ENCODE measurements at regions not wholly inside any gene's neighbourhood (a gene's known extent, or its start where the extent isn't known, plus 50 kb on each side); places are given as distances from the start of the nearest gene placed in this dataset.

DNA sequence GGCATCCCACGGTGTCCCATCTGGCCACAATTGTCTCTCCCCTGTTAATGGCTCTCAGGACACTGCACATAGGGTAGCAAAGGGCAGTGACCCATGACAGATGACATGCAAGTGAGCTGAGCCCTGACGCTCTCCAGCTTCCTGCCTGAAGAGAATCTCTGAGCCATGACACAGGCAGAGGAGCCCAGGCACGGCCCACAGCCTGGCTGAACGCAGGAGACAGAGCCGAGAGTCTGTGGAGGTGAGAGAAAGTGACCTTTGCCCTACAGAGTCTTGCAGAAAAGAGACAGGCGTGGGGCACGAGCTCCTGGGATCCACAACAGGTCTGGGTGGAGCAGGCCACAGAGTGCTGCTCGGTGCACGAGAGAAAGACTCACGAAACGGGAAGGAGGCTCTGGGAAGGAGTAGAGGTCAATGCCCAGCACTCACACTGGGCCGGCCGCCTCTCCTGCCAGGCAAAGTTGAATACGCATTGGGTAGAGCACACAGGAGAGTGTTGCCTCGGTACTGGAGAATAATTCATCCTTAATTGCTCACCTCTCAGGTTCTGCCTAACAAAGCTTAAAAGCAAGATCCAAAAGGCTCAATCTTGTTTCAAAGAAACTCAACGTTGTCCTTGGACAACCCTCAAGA is 90.3 kb downstream of the MRPL36 start:
- no peak for FAIRE-seq
- no peak for DNase-seq (ENCODE audit: extremely low spot score, insufficient read length, low read depth)

DNA sequence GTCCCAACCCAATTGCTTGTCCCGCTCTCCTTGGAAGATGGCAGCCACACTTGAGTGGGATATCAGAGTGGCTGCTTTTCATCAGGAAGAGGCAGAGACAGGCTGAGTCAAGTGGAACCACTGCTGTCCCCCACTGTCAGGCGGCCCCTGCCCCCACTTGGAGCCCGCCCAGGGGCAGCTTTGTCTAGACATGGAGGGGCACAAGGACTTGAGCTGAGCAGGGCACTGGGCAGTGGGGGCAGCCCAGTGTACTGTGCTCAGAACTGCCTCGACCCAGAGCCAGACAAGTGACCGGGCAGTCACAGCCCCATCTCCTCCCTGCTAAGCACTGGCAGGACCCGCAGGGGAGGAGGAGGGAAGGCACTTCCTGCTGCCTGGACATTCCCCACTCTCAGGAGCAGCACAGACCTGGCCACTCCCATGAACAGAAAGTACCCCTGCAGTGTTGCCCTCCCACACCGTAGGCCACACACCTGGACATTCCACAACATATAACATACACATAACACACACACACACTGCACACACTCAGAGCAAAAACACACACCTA is 91.0 kb downstream of the MRPL36 start:
- no peak for DNase-seq (ENCODE audit: extremely low spot score, insufficient read length, low read depth)
- FAIRE-seq, result no peak

DNA sequence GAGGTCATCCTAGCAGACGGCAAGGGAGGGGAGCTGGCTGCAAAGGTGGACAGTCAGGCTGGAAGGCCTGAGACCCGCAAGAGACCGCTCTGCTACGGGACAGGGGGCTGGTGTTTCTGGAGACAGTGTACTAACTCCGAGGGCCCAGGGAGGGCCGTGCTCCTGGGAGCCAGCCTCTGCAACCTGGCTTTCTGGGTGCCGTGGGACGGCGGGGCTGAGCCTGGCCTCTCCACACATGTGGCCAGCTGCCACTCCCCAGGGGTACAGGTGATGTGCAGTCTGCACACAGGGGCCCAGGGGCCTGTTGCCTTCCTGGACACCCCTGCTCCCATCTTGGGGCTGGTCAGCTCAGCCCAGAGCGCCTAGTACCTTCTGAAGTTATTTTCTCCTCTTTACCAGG is 92.2 kb downstream of the MRPL36 start:
- no peak for FAIRE-seq
- DNase-seq (ENCODE audit: extremely low spot score, insufficient read length, low read depth), result no peak

DNA sequence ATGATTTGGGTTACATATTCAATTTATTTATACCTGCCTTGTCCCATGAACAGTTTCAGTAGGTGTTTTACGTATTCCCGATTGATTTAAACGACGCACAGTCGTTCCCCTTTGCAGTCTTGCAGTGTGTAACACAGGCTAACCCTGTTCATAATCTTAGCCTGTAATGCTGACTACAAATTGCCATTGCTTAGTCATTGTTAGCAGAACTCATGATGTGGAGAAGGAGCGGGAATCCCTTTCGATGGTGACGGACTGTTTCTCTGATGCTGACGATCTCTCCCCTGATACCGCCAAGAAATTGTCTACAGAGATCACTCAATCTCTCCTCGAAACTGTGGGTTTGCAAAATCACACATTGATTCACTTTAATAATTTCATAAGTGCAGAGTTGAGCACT is 93.2 kb downstream of the MRPL36 start:
- FAIRE-seq (no peak), DNase-seq (ENCODE audit: extremely low spot score, insufficient read length, low read depth) (no peak)

DNA sequence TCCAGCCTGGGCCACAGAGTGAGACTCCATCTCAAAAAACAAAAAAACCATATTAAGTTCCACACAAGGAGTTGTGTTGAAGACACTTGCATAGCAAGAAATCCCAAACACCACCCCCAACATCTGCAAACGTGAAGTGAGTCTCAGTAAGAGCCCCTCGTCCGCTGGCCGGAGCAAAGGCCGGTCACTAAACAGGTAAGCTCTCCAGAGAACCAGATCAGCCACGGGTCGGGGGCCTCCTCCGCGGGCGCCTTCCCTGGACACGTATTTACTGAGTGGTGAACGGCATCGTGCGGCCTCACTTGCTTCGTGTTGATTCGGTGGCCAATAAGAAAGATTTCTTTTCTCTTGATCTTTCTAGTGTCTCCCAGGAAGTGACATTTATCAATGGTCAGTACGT is 93.6 kb downstream of the MRPL36 start:
- no peak for FAIRE-seq
- DNase-seq (ENCODE audit: extremely low spot score, insufficient read length, low read depth), result no peak

DNA sequence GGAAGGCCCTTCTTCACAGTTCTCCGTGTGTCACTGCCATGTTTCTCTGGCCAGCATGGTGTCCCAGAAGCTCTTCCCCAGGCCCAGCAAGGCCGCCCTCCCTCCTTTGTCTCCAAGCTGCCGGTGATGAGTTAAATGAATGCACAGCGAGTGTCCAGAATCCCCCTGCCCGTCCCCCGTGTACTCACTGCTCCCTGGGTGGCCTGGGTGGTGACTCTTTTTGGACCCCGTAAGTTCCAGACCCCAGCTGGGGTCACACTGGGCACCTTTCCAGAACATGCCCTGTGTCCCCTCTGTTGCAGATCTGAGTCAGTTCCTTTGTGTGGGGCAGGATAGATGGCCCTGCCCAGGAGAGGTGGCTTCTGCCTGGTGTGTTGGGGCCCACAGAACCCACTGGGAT is 95.0 kb downstream of the MRPL36 start:
- FAIRE-seq (no peak), DNase-seq (ENCODE audit: extremely low spot score, insufficient read length, low read depth) (no peak)

DNA sequence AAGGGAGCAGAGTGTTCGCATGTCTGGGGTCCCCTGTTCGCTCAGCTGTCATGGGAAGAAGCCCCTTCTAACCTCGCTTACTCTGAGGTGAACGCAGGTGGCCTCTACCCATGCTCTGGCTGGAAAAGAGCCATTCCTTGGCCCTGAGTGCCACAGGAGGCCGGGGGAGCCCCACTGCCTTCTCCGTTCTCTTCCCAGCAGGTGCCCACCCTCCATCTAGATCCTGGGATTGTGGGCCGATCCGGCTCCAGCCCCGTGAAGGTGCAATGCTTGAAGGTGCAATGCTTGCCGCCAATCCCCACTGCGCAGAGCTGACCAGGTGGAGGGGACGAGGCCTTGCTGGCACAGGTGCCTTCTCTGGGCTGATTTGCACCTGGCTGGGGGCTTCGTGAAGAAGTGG is 95.4 kb downstream of the MRPL36 start:
- DNase-seq (ENCODE audit: extremely low spot score, insufficient read length, low read depth), result no peak
- no peak for FAIRE-seq

DNA sequence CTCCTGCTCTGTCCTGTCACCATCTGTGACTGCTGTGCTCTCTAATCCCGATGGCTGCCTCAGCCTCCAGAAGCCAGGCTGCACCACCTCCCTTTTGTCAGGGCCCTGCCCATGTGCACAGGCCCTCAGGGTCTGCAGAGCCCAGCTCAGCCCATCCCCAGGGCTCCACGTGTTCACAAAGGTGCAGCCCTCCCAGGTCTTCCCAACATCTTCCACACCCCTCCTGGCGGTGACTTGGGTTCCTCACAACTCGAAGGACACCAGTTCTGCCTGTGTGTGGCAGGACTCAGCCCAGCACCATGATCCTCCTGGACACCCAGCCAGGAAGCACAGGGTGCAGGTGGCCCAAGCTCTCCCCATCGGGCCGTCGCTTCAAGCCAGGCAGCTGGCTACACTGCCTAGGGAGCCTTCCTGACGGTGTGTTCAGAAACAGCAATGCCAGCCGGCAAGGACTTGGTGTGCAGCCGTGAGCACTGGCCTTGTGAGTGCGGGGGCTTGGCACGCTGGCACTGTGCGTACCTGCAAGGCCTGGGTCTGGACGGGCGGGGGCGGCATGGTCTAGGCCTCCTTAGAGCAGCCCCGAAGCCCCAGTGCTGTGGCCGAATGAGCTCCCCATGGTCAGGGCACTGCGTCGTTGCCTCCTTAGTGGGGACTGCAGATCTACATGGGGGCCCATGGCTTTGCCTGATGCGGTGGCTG is 96.1 kb downstream of the MRPL36 start:
- DNase-seq (ENCODE audit: extremely low spot score, insufficient read length, low read depth) (no peak), FAIRE-seq (no peak)

DNA sequence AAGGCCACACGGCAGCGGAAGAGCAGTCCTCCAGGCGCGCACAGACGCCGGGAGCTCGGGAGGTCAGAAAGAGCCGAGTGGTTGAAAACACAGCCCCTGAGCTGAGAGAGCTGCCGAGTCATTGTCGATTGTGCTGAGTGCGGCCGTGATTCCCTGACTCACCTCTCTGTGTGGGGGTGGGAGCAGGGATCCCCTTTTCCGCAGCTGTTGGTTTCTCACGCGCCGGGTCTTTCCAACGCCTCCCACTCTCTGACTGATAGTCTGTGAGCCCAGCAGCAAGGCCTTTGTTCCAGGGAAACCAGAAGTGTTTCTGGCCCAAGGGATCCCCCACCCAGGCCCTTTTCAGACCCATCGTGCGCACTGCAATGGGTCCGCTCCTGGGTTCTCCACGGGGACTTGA is 97.3 kb downstream of the MRPL36 start:
- FAIRE-seq (no peak), DNase-seq (ENCODE audit: extremely low spot score, insufficient read length, low read depth) (no peak)

DNA sequence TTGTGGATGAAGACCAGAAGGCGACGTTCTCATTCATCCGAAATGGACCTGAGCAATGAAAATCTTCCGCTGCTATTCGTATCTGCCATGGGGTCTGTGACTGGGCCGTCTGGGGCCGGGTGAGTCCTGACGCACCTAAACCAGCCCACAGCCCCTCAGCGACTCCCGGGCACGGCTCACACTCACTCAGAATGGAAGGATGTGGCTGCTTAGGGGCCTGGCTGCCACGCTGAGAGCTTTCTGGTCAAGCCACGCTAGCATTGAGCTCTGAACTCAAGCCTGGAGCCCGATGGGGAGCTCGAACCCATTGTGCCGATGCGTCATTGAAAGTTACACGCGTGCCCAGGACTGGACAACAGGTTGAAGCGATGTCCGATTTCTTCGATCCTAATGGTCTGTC is 97.8 kb downstream of the MRPL36 start:
- no peak for DNase-seq (ENCODE audit: extremely low spot score, insufficient read length, low read depth)
- FAIRE-seq, result no peak

DNA sequence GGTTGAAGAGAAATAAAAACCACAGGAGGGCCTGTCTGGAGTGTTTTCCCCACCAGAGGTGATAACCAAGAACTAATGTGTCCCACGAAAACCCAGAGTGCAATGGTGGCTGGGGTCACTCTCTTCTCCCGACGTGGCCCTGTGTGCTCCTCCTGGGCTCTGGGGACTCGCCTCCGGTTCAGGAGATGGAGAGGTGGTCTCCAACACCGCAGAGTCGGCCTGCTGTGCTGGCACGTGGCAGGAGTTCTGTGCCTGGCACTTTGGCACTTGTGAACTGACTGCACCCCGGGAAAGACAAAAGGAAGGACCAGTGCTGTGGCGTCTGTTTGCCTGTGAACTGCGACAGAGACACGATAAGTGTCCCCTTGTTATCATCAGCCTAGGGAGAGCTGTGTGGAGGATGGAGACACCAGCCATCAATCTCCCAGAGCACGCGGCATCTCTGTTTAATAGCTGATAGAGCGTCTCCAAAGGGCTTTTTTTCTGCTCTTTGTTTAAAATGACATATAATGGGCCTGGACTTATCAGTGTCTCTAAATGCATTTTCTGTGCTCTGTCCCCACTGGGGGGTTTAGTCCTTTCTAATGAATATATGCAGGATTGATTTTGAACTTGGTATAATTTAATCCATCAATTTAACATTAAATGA is 98.3 kb downstream of the MRPL36 start:
- FAIRE-seq (no peak), DNase-seq (ENCODE audit: extremely low spot score, insufficient read length, low read depth) (no peak)

DNA sequence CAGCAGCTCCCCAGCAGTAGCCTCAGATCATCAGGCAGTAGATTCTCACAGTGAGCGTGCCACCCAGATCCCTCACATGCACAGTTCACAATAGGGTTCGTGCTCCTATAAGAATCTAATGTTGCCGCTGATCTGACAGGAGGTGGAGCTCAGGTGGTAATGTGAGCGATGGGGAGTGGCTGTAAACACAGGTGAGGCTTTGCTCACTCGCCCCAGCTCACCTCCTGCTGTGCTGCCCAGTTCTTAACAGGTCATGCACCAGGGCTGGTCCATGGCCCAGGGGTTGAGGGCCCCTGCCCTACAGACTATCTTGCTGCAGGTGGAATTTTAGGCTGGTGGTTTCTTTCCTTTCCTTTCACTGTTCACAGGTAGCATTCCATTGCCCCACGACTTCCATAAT is 100.2 kb downstream of the MRPL36 start:
- no peak for DNase-seq (ENCODE audit: extremely low spot score, insufficient read length, low read depth)

DNA sequence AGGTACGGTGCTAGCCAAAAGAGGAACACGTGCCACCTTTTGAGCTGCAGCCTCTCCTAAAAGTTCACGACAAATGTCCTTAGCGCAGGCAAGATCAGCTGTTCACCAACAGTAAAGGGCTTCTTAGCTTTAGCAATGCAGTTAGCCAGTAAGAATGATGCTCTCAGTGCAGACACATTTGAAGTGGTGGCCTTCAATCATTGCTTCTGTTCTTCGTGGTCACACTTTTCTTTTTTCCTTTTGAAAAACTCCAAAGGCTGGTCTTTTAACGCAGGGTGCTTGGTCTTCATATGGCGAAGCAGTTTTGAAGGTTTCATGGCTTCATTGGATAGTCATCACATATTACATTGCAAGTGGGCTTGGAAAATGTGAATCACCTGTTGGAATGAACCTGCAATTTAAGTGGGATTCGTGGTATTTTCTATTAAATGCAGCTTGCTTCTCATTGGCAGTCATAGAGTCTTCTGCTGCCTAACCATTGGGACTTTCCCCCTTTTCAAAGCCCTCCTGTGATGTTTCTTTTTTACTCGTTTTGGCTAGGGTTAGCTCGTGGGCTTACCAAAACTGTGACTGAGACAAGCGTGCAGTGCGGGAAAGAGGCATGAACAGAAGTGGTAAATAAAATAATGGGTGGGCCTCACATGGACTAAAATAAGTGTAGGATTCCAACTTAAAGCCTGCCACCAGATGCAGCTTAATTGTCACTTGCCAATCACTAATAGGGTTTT is 100.9 kb downstream of the MRPL36 start:
- DNase-seq (ENCODE audit: extremely low spot score, insufficient read length, low read depth) (no peak), FAIRE-seq (no peak)

More for the DNA sequence above, 100.2 kb downstream of the MRPL36 start:
- no peak for FAIRE-seq

DNA sequence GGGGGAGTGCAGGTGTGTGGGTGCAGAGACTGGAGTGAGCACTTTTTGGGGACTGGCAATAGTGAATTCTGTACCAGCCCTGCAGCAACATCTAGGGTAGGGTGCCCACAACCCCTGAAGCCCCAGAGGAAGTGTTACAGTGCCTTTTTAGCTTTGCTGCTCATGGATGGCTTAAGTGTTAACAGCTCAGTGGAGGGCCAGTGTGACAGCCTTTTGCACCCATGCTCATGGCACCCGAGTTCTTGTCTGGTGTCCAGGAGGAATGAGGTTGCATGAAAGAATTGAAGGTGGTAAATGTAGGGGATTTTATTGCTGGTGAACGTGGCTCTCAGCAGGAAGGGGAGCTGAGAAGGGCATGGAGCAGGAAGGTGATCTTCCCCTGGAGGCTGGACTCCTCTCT is 107.3 kb downstream of the MRPL36 start:
- no peak for DNase-seq (ENCODE audit: extremely low spot score, insufficient read length, low read depth)
- FAIRE-seq, result no peak

DNA sequence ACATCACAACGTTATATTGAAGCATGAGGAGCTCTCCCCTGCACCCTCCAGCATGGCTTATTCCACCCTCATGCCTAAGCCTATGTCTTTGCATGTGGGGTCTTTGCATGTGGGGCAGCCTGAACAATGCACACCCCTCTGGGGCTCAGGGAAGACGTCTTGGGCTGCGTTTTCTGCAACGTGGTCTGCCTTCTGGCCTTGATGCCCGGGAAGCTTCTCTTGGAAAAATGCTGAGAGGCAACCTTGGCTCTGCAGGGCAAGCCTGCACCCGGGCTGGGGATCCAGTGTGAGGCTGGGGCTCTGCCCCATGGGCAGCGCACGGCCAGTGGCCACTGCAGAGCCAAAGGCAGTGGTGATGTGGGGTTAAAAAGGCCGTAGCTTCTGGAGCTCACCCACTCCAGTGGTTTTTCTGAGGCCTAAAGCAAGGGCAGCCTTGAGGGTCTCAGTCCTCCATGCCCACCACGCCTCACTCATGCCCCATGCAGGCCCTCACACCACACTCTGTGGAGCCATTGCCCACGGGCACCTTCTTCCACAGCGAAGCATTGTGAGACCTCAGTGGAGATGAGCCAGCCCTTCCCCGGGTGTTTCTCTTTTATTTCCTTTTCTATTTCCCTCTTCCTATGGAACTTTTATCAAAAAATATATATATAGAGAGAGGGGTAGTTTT is 112.2 kb downstream of the MRPL36 start:
- DNase-seq (ENCODE audit: extremely low spot score, insufficient read length, low read depth) (no peak), FAIRE-seq (no peak)

DNA sequence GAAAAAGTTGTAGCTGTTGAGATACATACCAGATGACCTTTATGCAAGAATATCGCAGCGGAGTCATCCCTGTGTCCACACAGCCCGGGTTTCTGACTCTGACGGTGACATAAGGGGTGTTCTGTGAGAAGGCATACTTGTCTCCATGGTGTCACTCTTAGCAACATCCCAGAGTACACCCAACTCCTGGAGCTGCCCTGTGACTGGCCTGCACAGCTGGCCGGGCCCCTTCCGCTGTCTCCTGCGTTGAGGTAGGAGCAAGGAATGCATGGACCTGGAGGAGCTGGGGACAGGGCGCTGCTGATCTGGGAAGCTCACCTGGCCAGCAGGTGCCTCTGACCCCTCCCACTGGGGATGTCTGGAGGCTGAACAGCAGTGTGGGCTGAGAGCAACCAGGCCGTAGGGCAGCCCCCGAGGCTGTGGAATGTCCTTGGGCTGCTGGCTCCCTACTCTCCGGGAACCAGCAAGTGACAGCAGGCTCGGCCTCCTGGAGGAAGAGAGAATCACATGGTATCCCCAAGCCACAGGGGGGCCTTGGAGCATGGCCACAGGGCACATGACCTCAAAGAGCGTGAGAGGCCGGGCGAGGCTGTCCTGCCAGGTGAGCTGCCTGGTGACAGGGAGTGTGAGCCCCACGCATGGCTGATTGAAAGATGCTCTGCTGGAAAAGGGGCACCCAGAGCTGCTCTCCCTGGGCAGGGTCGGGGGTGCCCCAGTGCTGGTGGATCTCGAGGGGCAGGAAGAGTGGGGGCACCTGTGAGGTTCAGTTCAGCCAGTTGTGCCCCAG is 113.4 kb downstream of the MRPL36 start:
- DNase-seq (ENCODE audit: extremely low spot score, insufficient read length, low read depth) (no peak), FAIRE-seq (no peak)

DNA sequence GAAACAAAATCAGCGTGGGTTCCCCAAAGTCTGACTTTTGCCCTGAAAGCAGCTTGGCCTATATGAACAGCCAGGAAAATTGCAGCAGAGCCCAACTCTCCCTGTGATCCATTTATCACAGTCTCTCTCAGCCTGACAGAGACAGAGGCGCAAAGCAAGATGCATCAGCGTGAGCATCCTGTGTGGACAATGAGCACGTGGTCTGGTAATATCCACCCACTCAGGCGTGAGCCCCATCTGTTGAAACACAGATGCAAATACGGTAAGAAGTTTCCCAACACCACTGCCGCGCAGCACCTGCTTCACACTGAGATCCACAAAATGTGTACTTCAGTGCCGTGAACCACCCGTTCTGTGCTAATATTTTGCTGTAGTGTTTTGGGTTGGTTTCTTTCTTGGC is 114.6 kb downstream of the MRPL36 start:
- FAIRE-seq (no peak), DNase-seq (ENCODE audit: extremely low spot score, insufficient read length, low read depth) (no peak)

DNA sequence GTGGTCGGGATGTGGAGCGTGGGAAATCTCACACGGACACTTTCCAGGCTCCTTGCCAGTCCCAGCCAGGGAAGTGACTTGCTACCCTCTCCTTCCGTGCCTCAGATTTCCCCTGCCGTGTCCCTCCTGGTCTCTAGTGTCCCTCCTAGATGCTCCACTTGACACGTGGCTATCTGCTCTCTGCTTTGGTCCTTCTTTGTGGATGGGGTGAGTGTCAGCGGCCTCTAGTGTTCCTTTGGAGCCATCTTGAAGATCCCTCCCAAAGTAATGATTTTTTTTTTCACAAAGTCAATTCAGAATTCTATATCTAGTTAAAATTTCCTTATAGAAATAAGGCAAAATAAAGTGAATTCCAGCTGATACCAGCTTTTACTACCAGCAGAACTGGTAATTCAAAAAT is 117.7 kb downstream of the MRPL36 start:
- DNase-seq (ENCODE audit: extremely low spot score, insufficient read length, low read depth), result no peak
- no peak for FAIRE-seq

DNA sequence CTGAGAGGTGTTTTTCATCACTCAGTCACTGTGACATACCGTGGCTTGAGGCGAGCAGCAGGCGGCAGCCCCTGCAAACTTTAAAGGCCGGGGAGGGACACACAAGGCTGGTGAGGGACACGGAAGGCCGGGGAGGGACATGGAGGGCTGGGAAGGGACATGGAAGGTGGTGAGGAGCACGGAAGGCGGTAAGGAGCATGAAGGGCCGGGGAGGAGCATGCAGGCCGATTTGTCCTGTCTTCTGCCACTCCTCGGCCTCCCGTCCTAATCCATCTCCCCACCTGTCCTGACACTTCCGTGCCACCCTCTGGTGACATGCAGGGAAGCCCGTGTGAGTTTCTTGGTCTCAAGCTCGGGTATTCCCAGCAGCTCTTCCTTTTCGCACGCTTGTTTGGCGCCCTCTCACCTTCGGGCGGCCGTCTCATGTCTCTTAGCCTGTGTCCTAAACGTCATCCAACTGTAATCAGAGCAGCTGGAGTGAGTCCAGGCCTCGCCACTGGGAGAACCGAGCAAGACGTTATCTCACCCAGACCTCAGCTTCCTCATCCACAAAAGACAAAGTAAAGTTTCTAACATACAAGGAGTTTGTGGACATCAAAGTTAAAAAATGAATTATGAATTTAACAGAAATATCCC is 126.5 kb downstream of the MRPL36 start:
- DNase-seq (ENCODE audit: extremely low spot score, insufficient read length, low read depth) (no peak), FAIRE-seq (no peak)
